ENCODE measurements at regions not wholly inside any gene's neighbourhood (a gene's known extent, or its start where the extent isn't known, plus 50 kb on each side); places are given as distances from the start of the nearest gene placed in this dataset.

GRCh38 chr4:45530498-45530897, 593.4 kb downstream of the GABRG1 start:
- H3K27ac ChIP-seq (replicated peaks), result no peak overlapping the region
- H3K36me3 ChIP-seq, result no peaks in the 10 kb centered on the region
- TF ChIP-seq CTCF (IDR thresholded peaks at IDR 0.05; ENCODE audit: borderline replicate concordance), result no peak
- H3K4me1 ChIP-seq, result no peaks in the 10 kb centered on the region
- H3K27me3 ChIP-seq (ENCODE audit: low read depth), result no peaks in the 10 kb centered on the region
- intact Hi-C loops (cut with micrococcal nuclease), result no loop called here
- H3K4me3 ChIP-seq, result no peak overlapping the region
- no peak for DNase-seq
- H3K9me3 ChIP-seq (replicated peaks), result peaks cover 49% of the 10 kb centered on the region

GRCh38 chr4:45527160-45527559, 596.7 kb downstream of the GABRG1 start:
- Histone ChIP-seq H3K9me3 (replicated peaks) (peaks cover 36% of the 10 kb centered on the region), H3K4me3 (no peak overlapping the region), H3K4me1 (no peaks in the 10 kb centered on the region), H3K27me3 (ENCODE audit: low read depth) (no peaks in the 10 kb centered on the region), H3K27ac (replicated peaks) (no peak overlapping the region), H3K36me3 (no peaks in the 10 kb centered on the region)
- no peak for TF ChIP-seq CTCF (IDR thresholded peaks at IDR 0.05; ENCODE audit: borderline replicate concordance)
- no peak for DNase-seq
- intact Hi-C loops (cut with micrococcal nuclease), result no loop called here

GRCh38 chr4:45518832-45519231, 605.0 kb downstream of the GABRG1 start:
- no peaks in the 10 kb centered on the region for H3K36me3 ChIP-seq
- no peak overlapping the region for H3K27ac ChIP-seq (replicated peaks)
- DNase-seq, result no peak
- H3K4me3 ChIP-seq, result no peak overlapping the region
- peaks cover 5% of the 10 kb centered on the region for H3K9me3 ChIP-seq (replicated peaks)
- H3K4me1 ChIP-seq, result no peaks in the 10 kb centered on the region
- intact Hi-C loops (cut with micrococcal nuclease), result no loop called here
- no peak for TF ChIP-seq CTCF (IDR thresholded peaks at IDR 0.05; ENCODE audit: borderline replicate concordance)
- H3K27me3 ChIP-seq (ENCODE audit: low read depth), result no peaks in the 10 kb centered on the region

- no peaks in the 10 kb centered on the region for H3K9me3 ChIP-seq (replicated peaks)
- no peaks in the 10 kb centered on the region for H3K36me3 ChIP-seq
- intact Hi-C loops (cut with micrococcal nuclease), result no loop called here
- no peak for TF ChIP-seq CTCF (IDR thresholded peaks at IDR 0.05; ENCODE audit: borderline replicate concordance)
- H3K4me3 ChIP-seq, result no peak overlapping the region
- no peaks in the 10 kb centered on the region for H3K4me1 ChIP-seq
- DNase-seq, result no peak
- no peak overlapping the region for H3K27ac ChIP-seq (replicated peaks)
- H3K27me3 ChIP-seq (ENCODE audit: low read depth), result no peaks in the 10 kb centered on the region
These were observed 621.4 kb downstream of the GABRG1 start for GRCh38 chr4:45502471-45502870.

- no peaks in the 10 kb centered on the region for H3K27me3 ChIP-seq (ENCODE audit: low read depth)
- intact Hi-C loops (cut with micrococcal nuclease), result no loop called here
- H3K27ac ChIP-seq (replicated peaks), result no peak overlapping the region
- no peaks in the 10 kb centered on the region for H3K9me3 ChIP-seq (replicated peaks)
- H3K36me3 ChIP-seq, result no peaks in the 10 kb centered on the region
- no peaks in the 10 kb centered on the region for H3K4me1 ChIP-seq
- DNase-seq, result no peak
- TF ChIP-seq CTCF (IDR thresholded peaks at IDR 0.05; ENCODE audit: borderline replicate concordance), result no peak
- H3K4me3 ChIP-seq, result no peak overlapping the region
These were observed 639.1 kb downstream of the GABRG1 start for GRCh38 chr4:45484740-45485139.

- H3K9me3 ChIP-seq (replicated peaks), result peaks cover 4% of the 10 kb centered on the region
- H3K27me3 ChIP-seq (ENCODE audit: low read depth), result no peaks in the 10 kb centered on the region
- no peak overlapping the region for H3K27ac ChIP-seq (replicated peaks)
- no peak for TF ChIP-seq CTCF (IDR thresholded peaks at IDR 0.05; ENCODE audit: borderline replicate concordance)
- intact Hi-C loops (cut with micrococcal nuclease), result no loop called here
- no peak overlapping the region for H3K4me3 ChIP-seq
- H3K36me3 ChIP-seq, result no peaks in the 10 kb centered on the region
- no peak for DNase-seq
- no peaks in the 10 kb centered on the region for H3K4me1 ChIP-seq
These were observed 641.5 kb downstream of the GABRG1 start for GRCh38 chr4:45482346-45482745.
